ENCODE measurements at regions not wholly inside any gene's neighbourhood (a gene's known extent, or its start where the extent isn't known, plus 50 kb on each side); places are given as distances from the start of the nearest gene placed in this dataset.
"Not testable (repeated sequence)": the region's sequence is repeated elsewhere in the genome, so short reads cannot be mapped to it uniquely, and the experiment has no call there.

GRCh38 chr1:120941066-120941465, 51.5 kb downstream of the PPIAL4A start:
- FAIRE-seq, result not testable (repeated sequence)

- not testable (repeated sequence) for FAIRE-seq
Measured at GRCh38 chr1:120941836-120942217, 52.3 kb downstream of the PPIAL4A start.

DNA sequence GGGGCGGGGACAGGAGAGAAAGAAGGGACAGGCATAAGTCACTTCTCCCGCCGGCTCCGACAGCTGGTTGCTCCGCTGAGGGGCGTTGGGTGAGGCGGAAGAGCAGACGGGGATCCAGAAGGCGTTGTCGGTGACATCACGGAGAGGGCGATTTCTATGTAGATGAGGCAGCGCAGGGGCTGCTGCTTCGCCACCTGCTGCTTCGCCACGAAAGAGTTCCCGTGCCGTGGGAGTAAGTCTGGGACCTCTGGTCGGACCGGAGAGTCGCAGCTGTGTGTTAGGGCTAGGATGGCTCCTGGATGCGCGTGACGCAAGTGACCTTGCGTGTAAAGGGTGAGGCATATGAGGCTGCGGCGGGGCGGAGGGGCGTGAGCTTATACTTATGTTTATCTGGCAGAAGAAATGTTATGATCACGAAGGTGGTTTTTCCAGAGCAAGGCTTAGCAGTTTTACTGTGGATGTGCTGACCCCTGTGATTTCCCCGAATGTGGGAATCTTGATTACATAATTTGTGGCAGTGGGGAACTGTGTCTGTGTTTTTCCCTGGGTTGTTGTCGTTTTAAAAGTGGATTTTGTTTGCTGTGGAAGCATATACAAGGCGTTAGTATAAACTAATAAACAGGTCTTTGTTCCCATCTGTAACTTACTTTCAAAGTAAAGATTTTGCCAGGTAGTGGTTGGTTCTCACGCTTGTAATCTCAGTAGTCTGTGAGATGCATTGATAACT, 52.8 kb downstream of the PPIAL4A start:
- not testable (repeated sequence) for FAIRE-seq

- FAIRE-seq, result not testable (repeated sequence)
Measured at GRCh38 chr1:120942945-120943319, 53.4 kb downstream of the PPIAL4A start.

DNA sequence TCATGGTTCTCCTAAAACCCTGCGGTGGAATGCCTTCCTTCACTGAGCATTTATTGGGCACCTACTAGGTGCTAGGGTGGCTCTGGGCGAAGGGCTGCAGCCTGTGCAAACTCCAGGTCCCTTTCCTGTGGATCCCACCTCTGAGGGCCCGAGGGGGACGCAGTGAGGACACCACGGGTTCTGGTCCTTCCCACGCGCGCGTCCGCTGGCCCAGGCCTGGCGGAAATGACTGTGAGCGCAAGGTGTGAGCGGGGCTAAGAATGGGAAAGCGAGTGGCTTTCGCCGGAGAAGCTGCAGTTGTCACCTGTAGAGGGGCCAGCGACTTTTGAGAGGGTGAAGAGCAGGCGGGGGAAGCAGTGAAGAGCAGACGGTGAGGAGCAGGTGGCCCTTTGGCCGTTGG, 55.1 kb downstream of the PPIAL4A start:
- FAIRE-seq, result not testable (repeated sequence)

DNA sequence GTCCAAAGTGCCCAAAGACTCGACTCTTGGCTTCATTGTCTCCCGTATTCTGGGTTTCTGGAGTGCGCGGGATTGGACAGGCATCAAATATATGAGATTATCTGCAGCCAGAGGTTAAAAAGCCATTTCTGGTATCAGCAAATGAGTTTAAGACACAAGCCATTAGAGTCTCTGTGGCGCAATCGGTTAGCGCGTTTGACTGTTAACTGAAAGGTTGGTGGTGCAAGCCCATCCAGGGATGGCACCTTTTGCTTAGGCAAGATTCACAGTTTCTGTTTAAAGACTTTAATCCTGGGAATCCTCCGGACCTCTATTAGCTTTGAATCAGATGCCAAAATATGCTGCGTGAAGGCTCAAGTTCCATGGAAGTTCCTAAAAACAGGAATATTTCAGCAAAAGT, 55.6 kb downstream of the PPIAL4A start:
- not testable (repeated sequence) for FAIRE-seq

GRCh38 chr1:120947114-120947513, 57.5 kb downstream of the PPIAL4A start:
- FAIRE-seq, result not testable (repeated sequence)

GRCh38 chr1:120949724-120950123, 60.2 kb downstream of the PPIAL4A start:
- not testable (repeated sequence) for FAIRE-seq

- FAIRE-seq, result not testable (repeated sequence)
Measured at GRCh38 chr1:120950633-120951032, 61.1 kb downstream of the PPIAL4A start.

DNA sequence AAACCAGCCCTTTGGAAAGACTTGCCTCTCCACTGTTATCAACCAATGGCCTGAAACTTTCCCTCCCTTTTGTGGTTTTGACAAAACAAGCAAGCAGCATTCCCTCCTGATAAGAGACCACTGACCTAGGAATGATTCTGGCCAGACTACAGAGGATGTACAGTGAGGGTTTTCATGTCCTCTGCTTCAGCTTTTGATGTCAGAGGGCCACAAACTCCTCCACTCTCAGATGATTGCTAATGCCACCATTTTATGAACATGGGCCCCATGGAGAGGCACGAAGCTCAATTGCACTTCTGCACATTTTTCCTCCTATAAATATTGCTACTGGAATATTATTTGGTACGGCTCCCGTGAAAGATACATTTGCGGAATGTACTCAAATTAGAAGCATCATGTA, 61.5 kb downstream of the PPIAL4A start:
- FAIRE-seq, result not testable (repeated sequence)

GRCh38 chr1:120952207-120952870, 62.8 kb downstream of the PPIAL4A start:
- not testable (repeated sequence) for FAIRE-seq

GRCh38 chr1:120952871-120953265, 63.3 kb downstream of the PPIAL4A start:
- not testable (repeated sequence) for FAIRE-seq

- no peak for FAIRE-seq
Measured at GRCh38 chr1:120954736-120955135, 65.2 kb downstream of the PPIAL4A start.

- FAIRE-seq, result not testable (repeated sequence)
Measured at GRCh38 chr1:120955961-120956360, 66.4 kb downstream of the PPIAL4A start.

- FAIRE-seq, result not testable (repeated sequence)
Measured at GRCh38 chr1:120966018-120966417, 76.4 kb downstream of the PPIAL4A start.

DNA sequence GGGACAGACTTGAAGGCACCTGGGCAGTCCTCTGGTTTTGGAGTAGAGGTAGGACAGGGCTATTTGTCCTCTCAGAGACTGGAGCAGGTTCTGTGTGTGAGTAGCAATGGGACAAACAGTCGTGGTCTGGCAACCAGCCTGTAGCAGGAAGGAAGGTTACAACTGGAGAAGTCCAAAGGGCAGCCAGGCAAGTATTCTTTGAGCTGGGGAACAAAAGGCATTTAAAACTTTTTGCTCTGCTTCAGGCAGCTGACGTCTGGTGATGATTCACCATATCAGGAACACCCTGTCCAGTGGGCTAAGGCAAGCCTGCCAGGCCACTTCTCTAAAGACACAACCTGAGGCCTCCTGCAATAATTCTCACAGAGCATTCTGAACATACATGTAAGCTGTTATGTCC, 83.3 kb downstream of the PPIAL4A start:
- not testable (repeated sequence) for FAIRE-seq

DNA sequence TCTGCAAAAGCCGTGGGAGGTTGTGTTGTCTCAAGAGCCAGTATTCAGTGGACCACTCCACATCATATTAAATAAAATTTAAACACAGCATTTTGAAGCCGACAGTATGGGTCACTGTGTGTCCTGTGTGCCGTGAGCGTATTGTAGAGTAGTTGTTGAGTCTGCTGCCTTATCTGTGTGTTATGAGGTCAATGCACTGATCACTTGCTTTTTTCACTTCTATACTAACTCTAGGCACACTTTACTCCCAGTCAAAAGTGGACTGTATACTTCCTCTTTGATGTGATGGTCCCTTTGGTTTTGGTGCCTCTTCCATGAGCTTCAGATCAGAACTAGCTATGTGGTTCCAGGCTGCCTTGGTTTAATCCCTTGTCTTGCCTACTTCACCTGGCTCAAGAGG, 84.3 kb downstream of the PPIAL4A start:
- not testable (repeated sequence) for FAIRE-seq

- FAIRE-seq, result not testable (repeated sequence)
Measured at GRCh38 chr1:120977279-120977678, 87.7 kb downstream of the PPIAL4A start.

- not testable (repeated sequence) for FAIRE-seq
Measured at GRCh38 chr1:120981489-120982094, 92.0 kb downstream of the PPIAL4A start.

DNA sequence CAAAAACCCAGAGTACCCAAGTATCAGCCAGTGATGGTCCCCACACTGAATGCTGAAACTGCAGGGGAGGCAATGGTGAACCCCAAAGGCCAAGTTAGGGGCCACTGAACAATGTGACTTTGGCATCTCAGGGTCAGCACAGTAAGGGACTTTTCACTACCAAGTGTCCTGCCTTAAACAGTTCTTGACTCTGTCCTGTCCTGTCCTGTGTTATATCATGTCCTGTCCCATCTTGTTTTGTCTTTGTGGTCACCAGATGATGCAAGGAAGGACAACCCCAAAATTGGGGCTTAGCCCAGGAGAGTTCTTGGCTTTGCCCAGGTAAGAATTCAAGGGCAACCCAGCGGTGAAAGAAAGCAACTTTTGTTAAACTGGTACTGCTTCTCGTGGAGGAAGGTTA, 105.0 kb downstream of the PPIAL4A start:
- FAIRE-seq, result not testable (repeated sequence)

DNA sequence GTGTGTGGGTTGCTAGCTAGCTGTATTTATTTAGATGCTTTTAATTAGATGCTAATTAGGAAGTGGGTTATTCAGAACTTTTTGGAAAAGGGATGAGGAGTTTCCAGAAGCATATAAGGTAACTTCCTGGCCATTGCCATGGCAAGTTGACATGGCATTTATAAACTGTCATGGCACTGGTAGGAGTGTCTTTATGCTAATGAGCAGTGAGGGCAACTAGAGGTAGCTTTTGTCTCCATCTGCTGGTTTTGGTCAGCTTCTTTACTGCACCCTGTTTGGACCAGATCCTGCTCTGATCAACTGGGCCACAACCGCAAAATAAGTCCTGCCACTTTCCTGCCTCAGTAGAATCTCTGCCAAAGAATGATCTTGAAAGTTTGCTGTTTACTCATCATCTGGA, 105.5 kb downstream of the PPIAL4A start:
- not testable (repeated sequence) for FAIRE-seq

- not testable (repeated sequence) for FAIRE-seq
Measured at GRCh38 chr1:121001090-121001726, 111.6 kb downstream of the PPIAL4A start.

DNA sequence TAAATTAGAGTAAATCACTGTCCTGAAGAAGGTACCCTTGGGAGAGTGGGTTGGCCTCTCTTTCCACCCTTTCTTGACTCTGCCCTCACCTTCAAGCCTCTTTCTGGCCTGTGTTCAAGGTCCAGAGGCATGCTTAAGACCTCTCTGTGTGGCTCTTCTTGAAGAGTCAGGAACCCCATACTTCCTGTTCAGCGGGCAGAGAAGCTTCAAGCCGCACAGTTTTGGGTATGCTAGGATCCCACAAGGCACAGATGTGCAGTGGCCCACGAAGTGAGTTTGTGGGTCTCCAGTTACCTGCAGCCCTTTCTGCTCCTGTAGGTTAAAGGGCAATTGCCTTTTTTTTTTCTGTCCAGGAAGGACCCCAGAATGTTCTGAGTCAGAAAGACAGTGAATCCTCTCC, 113.7 kb downstream of the PPIAL4A start:
- not testable (repeated sequence) for FAIRE-seq

Data from endometrium (tissue), 2 donors.